Astrocyte of the spinal cord (primary cell): ENCODE measurements at regions not wholly inside any gene's neighbourhood (a gene's known extent, or its start where the extent isn't known, plus 50 kb on each side); places are given as distances from the start of the nearest gene placed in this dataset.

Experiments
- DNase-seq: peaks from one replicate; pipeline ENCODE4 v3.0.0; 2011; ENCODE audit warnings: low read depth, low spot score
- H3K4me3 ChIP-seq: 2 replicates; pipeline ENCODE4 v1.5.1; 2011; ENCODE audit warnings: low read depth, mild to moderate bottlenecking, low read length, moderate library complexity
- CTCF ChIP-seq: IDR thresholded peaks from 2 replicates; pipeline ENCODE4 v1.5.1; 2012; ENCODE audit warnings: low read depth, mild to moderate bottlenecking, low read length, inconsistent platforms
- in situ Hi-C: cut with HindIII; loops from 2 replicates; pipeline ENCODE4 v1.10.0; 2017; ENCODE audit warnings: low sequenced_read_pairs

GRCh38 chr13:74695021-74695800 is 561.0 kb upstream of the KLF12 start:
- in situ Hi-C loops, result no loop called here
- TF ChIP-seq CTCF, result no peak
- H3K4me3 ChIP-seq, result no peak overlapping the region
- peak; percentile 12 for DNase-seq

GRCh38 chr13:74687442-74688182 is 553.4 kb upstream of the KLF12 start:
- DNase-seq, result no peak
- TF ChIP-seq CTCF, result no peak
- in situ Hi-C loops, result no loop called here
- no peak overlapping the region for H3K4me3 ChIP-seq

- H3K4me3 ChIP-seq, result no peak overlapping the region
- DNase-seq, result no peak
- in situ Hi-C loops, result no loop called here
- peak; percentile 5 for TF ChIP-seq CTCF
These were observed 549.2 kb upstream of the KLF12 start for GRCh38 chr13:74683411-74683810.

- no peak for DNase-seq
- no peak overlapping the region for H3K4me3 ChIP-seq
- in situ Hi-C loops, result no loop called here
- no peak for TF ChIP-seq CTCF
These were observed 548.5 kb upstream of the KLF12 start for GRCh38 chr13:74682746-74683145.

- DNase-seq, result no peak
- in situ Hi-C loops, result no loop called here
- no peak for TF ChIP-seq CTCF
- no peak overlapping the region for H3K4me3 ChIP-seq
These were observed 547.7 kb upstream of the KLF12 start for GRCh38 chr13:74681891-74682290.

GRCh38 chr13:74678308-74678965 is 544.2 kb upstream of the KLF12 start:
- in situ Hi-C loops, result no loop called here
- TF ChIP-seq CTCF, result no peak
- H3K4me3 ChIP-seq, result no peak overlapping the region
- no peak for DNase-seq
